Endothelial cell of umbilical vein (primary cell): ENCODE measurements at regions not wholly inside any gene's neighbourhood (a gene's known extent, or its start where the extent isn't known, plus 50 kb on each side); places are given as distances from the start of the nearest gene placed in this dataset.

Experiments
- BruUV-seq: library from RNA; stranded (reverse); fragments of 400-500 nt; replicated peaks from 2 replicates; lab custom pipeline; 2021; lab: Mats Ljungman, UMichigan
- CTCF ChIA-PET: fragments of 300-600, 350-600 bp; sonication (Branson Sonifier 250); formaldehyde crosslinking; loops from one replicate; lab custom pipeline; 2021; ENCODE audit warnings: antibody characterized with exemption, inconsistent platforms; lab: Charles Lee
- POLR2A ChIA-PET: fragments of 300-600, 350-600 bp; sonication (Branson Sonifier 250); formaldehyde crosslinking; loops from one replicate; lab custom pipeline; 2021; ENCODE audit warnings: antibody characterized with exemption, inconsistent platforms; lab: Charles Lee
- DNase-seq: peaks from one replicate; pipeline ENCODE4 v3.0.0-alpha.2; 2011; ENCODE audit warnings: low read depth, low spot score
- FAIRE-seq: peaks from 2 replicates; lab custom pipeline; 2011; peaks lifted over from hg19 to GRCh38; lab: Jason Lieb, UNC
- H2AFZ ChIP-seq: 2 replicates; pipeline ENCODE4 v1.6.0; 2012; ENCODE audit warnings: low read depth, low read length, control low read depth, inconsistent platforms
- H3K27ac ChIP-seq: 2 replicates; pipeline ENCODE4 v1.5.1; 2011; ENCODE audit warnings: low read depth, mild to moderate bottlenecking, control low read depth, low read length, moderate library complexity; ENCODE audit not compliant: insufficient read depth
- H3K27me3 ChIP-seq, 2 experiments: 2 replicates each; pipeline versions ENCODE4 v1.6.0 to v1.6.1; 2011; ENCODE audit warnings: low read length in 2 of 2, mixed read lengths in 1 of 2; ENCODE audit not compliant: control insufficient read depth in 2 of 2, insufficient read depth in 2 of 2
- H3K36me3 ChIP-seq, 2 experiments: 2 replicates in 1 of 2; 3 replicates in 1 of 2; pipeline ENCODE4 v1.5.1; 2011; ENCODE audit warnings: low read length in 2 of 2, mild to moderate bottlenecking in 1 of 2, moderate library complexity in 1 of 2; ENCODE audit not compliant: control insufficient read depth in 2 of 2, insufficient read depth in 2 of 2; ENCODE audit errors: extremely low read depth in 1 of 2
- H3K4me1 ChIP-seq: 3 replicates; pipeline ENCODE4 v1.5.1; 2011; ENCODE audit warnings: mild to moderate bottlenecking, low read length; ENCODE audit not compliant: control insufficient read depth, insufficient read depth; ENCODE audit errors: extremely low read depth
- H3K4me2 ChIP-seq: 2 replicates; pipeline ENCODE4 v1.6.1; 2011; ENCODE audit warnings: low read length, control low read depth, mixed read lengths; ENCODE audit not compliant: insufficient read depth
- H3K4me3 ChIP-seq, 3 experiments: fragments of 200-600 bp in 1 of 3; sonication (generic), shearing (Covaris generic) in 1 of 3; replicated peaks in 1 of 3; 2 replicates each; pipeline ENCODE4 v1.5.1; 2011 to 2016; ENCODE audit warnings: control low read depth in 3 of 3, low read length in 3 of 3, mild to moderate bottlenecking in 2 of 3, inconsistent platforms in 1 of 3, low read depth in 1 of 3, moderate library complexity in 1 of 3; ENCODE audit not compliant: insufficient read depth in 1 of 3
- H3K79me2 ChIP-seq: 2 replicates; pipeline ENCODE4 v1.6.0; 2012; ENCODE audit warnings: low read length, inconsistent platforms; ENCODE audit not compliant: control insufficient read depth, insufficient read depth
- H3K9ac ChIP-seq: replicated peaks from 2 replicates; pipeline ENCODE3; 2011; ENCODE audit warnings: low read length, control low read depth; ENCODE audit not compliant: insufficient read depth; ENCODE audit errors: extremely low read depth
- H3K9me1 ChIP-seq: replicated peaks from 3 replicates; pipeline ENCODE4 v1.6.0; 2011; ENCODE audit warnings: mild to moderate bottlenecking, low read length; ENCODE audit not compliant: control insufficient read depth, insufficient read depth; ENCODE audit errors: extremely low read depth
- H3K9me3 ChIP-seq: replicated peaks from 2 replicates; pipeline ENCODE4 v1.5.1; 2012; ENCODE audit warnings: low read length, inconsistent platforms; ENCODE audit not compliant: control insufficient read depth, insufficient read depth
- H4K20me1 ChIP-seq: replicated peaks from 2 replicates; pipeline ENCODE3; 2011; ENCODE audit warnings: mild to moderate bottlenecking, low read length; ENCODE audit not compliant: control insufficient read depth, insufficient read depth; ENCODE audit errors: extremely low read depth
- CTCF ChIP-seq, 2 donors: IDR thresholded peaks; 1 replicate in 1 of 2; 2 replicates in 1 of 2; pipeline ENCODE4 v1.5.1; 2011; ENCODE audit warnings: low read length in 2 of 2, mild to moderate bottlenecking in 2 of 2, moderate library complexity in 2 of 2, control low read depth in 1 of 2, inconsistent platforms in 1 of 2, low read depth in 1 of 2; ENCODE audit not compliant: insufficient read depth in 1 of 2; ENCODE audit errors: extremely low read depth in 1 of 2
- EZH2 ChIP-seq: IDR thresholded peaks from 2 replicates; pipeline ENCODE4 v1.6.1; 2012; ENCODE audit warnings: borderline replicate concordance, low read depth, mild to moderate bottlenecking, moderate library complexity, low read length, inconsistent platforms; ENCODE audit not compliant: severe bottlenecking
- FOS ChIP-seq: IDR thresholded peaks from 2 replicates; pipeline ENCODE4 v1.6.1; 2011; ENCODE audit warnings: mild to moderate bottlenecking, low read length, moderate library complexity, borderline replicate concordance; ENCODE audit not compliant: insufficient read depth
- GATA2 ChIP-seq: IDR thresholded peaks from 2 replicates; pipeline ENCODE4 v1.7.0; 2011; ENCODE audit warnings: low read depth, mild to moderate bottlenecking, moderate library complexity, mixed read lengths, low read length; ENCODE audit not compliant: insufficient read length, insufficient read depth
- JUN ChIP-seq: IDR thresholded peaks from 2 replicates; pipeline ENCODE4 v1.6.1; 2011; ENCODE audit warnings: borderline replicate concordance, low read depth; ENCODE audit not compliant: insufficient read length, insufficient read depth
- MAX ChIP-seq: IDR thresholded peaks from 2 replicates; pipeline ENCODE4 v1.6.1; 2011; ENCODE audit not compliant: insufficient read depth, insufficient read length
- MYC ChIP-seq: IDR thresholded peaks from one replicate; pipeline ENCODE4 v1.6.1; 2011; ENCODE audit warnings: mild to moderate bottlenecking, low read depth, low read length
- POLR2A ChIP-seq: IDR thresholded peaks from 2 replicates; pipeline ENCODE4 v1.6.1; 2012; ENCODE audit warnings: low read depth, mild to moderate bottlenecking, control low read depth, low read length
- POLR2AphosphoS5 ChIP-seq: IDR thresholded peaks from 2 replicates; pipeline ENCODE4 v1.6.1; 2012; ENCODE audit warnings: low read depth, mild to moderate bottlenecking, control low read depth, low read length, moderate library complexity; ENCODE audit not compliant: insufficient read depth
- dilution Hi-C: fragments of 300-500 bp; cut with MboI; formaldehyde crosslinking; loops from one replicate; pipeline ENCODE4 v1.15.0; 2019; ENCODE audit warnings: low sequenced_read_pairs; ENCODE audit not compliant: extremely low pct_ligation_motif_present
- intact Hi-C: fragments of 100-400 bp; cut with micrococcal nuclease; formaldehyde crosslinking; loops from one replicate; pipeline ENCODE4 v1.10.0; 2022

GRCh38 chr12:103114296-103115055 is 157.0 kb downstream of the ASCL1 start:
- Histone ChIP-seq H3K9me1 (no peaks in the 10 kb centered on the region), H4K20me1 (no peaks in the 10 kb centered on the region), H3K4me3 (no peak overlapping the region), H3K79me2 (no peaks in the 10 kb centered on the region), H3K4me1 (no peaks in the 10 kb centered on the region), H3K36me3 (no peaks in the 10 kb centered on the region), H3K9ac (no peak overlapping the region), H3K27ac (no peak overlapping the region), H2AFZ (no peak overlapping the region), H3K27me3 (no peaks in the 10 kb centered on the region), H3K4me2 (no peak overlapping the region), H3K9me3 (peaks cover 6% of the 10 kb centered on the region)
- BruUV-seq = no TSS peak
- dilution Hi-C loops = no loop called here
- DNase-seq = no peak
- no peak for TF ChIP-seq POLR2A
- no peak for TF ChIP-seq CTCF (IDR thresholded peaks at IDR 0.05; ENCODE audit: extremely low read depth in 1 of 2, insufficient read depth in 1 of 2, low read depth in 1 of 2, low read length in 2 of 2)
- FAIRE-seq = no peak
- ChIA-PET POLR2A (no interaction called here), CTCF (no interaction called here)
- intact Hi-C loops = no loop called here

GRCh38 chr12:103128862-103129501 is 171.5 kb downstream of the ASCL1 start:
- intact Hi-C loops = no loop called here
- BruUV-seq = no TSS peak
- TF ChIP-seq JUN (no peak), GATA2 (no peak), FOS (no peak), POLR2A (no peak), MYC (no peak), EZH2 (no peak), POLR2AphosphoS5 (no peak), CTCF (IDR thresholded peaks at IDR 0.05; ENCODE audit: extremely low read depth in 1 of 2, insufficient read depth in 1 of 2, low read depth in 1 of 2, low read length in 2 of 2) (no peak), MAX (no peak)

More at GRCh38 chr12:103128862-103129501, 171.5 kb downstream of the ASCL1 start:
- no peaks in the 10 kb centered on the region for H4K20me1 ChIP-seq
- H3K4me1 ChIP-seq = no peaks in the 10 kb centered on the region
- no peak overlapping the region for H3K9ac ChIP-seq
- DNase-seq = no peak
- no peak overlapping the region for H3K4me3 ChIP-seq
- FAIRE-seq = no peak
- ChIA-PET CTCF (no interaction called here), POLR2A (no interaction called here)
- H3K9me1 ChIP-seq = no peaks in the 10 kb centered on the region
- no peaks in the 10 kb centered on the region for H3K36me3 ChIP-seq
- no peak overlapping the region for H3K27ac ChIP-seq
- no peaks in the 10 kb centered on the region for H3K79me2 ChIP-seq
- no peak overlapping the region for H3K4me2 ChIP-seq
- peaks cover 9% of the 10 kb centered on the region for H3K9me3 ChIP-seq
- H2AFZ ChIP-seq = no peak overlapping the region
- no peaks in the 10 kb centered on the region for H3K27me3 ChIP-seq
- dilution Hi-C loops = no loop called here
